GM21529 (cell line): ENCODE measurements at regions not wholly inside any gene's neighbourhood (a gene's known extent, or its start where the extent isn't known, plus 50 kb on each side); places are given as distances from the start of the nearest gene placed in this dataset.

ENCODE experiments used
- ATAC-seq: cut with Tn5 transposase; IDR thresholded peaks from one replicate; pipeline ENCODE4 v1.9.1; 2021; ENCODE audit not compliant: unreplicated experiment

DNA sequence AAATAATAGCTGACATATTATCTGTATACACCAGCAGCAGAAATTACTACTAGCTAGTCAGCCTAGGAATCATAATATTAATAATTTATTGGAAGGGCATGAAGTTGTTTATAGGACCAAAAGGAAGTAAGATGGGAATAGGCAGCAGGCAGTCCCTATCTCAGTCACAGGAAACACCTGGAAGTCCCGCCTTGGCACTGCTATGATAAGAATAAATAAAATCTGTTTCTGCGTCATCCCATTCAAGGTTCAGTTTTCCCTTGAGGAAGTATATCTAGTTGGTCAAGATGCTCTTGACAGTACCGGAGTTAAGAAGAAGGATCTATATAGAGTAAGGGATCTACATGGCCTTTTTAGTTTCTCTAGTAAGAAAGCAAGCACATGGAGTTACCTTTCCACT is 830.8 kb downstream of the DIAPH3 start:
- ATAC-seq, result no peak

DNA sequence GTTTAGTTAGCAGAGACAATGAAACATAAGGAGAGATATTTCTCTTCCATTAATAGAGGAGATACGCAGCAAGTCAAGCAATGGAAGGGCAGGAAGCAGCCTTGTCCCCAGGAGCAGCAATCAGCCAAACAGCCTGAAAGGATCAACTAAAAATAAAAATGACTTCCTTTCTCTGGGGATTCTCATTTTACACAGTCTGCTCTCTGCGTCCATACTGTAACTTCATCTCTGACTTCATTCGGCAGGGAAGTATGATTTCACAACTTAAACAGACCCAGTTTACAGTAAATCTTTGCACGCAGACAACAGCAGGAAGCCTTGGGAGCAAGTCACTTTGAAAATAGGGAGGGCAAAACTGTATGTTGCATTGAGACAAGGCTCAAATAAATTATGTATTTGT is 826.7 kb downstream of the DIAPH3 start:
- no peak for ATAC-seq

- no peak for ATAC-seq
Measured at GRCh38 chr13:59340151-59340550, 823.6 kb downstream of the DIAPH3 start.

DNA sequence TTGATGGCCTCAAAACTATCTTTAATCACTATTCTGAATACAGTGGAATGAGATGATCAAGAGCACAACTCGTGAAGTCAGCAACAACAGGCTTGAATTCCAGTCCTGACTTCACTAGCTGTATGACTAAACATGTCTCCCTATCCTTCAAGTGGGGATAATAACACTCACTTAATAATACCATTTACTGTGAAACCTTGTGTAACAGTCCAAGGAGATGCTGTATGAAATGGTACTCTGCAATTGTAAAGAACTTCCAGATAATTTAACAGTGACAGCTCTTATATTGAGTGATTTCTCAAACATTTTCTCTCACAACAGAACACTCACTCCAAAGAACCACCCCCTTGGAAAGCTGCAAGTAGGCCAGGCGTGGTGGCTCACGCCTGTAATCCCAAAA is 823.1 kb downstream of the DIAPH3 start:
- no peak for ATAC-seq

GRCh38 chr13:59342400-59342799 is 821.3 kb downstream of the DIAPH3 start:
- ATAC-seq, result no peak

GRCh38 chr13:59343132-59343531 is 820.6 kb downstream of the DIAPH3 start:
- no peak for ATAC-seq

GRCh38 chr13:59343993-59344822 is 819.5 kb downstream of the DIAPH3 start:
- ATAC-seq, result no peak

GRCh38 chr13:59345311-59345710 is 818.4 kb downstream of the DIAPH3 start:
- ATAC-seq, result no peak

GRCh38 chr13:59346999-59347723 is 816.6 kb downstream of the DIAPH3 start:
- ATAC-seq, result no peak

DNA sequence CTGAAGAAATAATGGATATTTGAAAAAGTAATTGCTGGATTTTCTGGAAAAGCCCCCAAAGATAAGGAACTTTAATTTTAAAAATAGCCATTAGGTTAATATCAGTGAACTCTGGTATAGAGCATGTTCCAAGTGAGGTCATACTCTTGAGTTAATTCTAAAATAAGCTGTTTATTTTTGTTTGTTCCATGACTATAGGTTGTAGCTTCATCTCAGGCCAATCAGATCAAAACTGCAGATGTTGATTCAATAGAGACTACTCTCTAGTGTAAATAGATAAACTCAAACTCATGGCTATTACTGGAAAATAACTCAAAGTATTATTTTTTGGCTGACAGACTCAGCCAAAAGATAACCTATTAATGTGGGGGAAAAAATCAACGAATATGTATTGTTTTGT is 815.1 kb downstream of the DIAPH3 start:
- no peak for ATAC-seq

GRCh38 chr13:59352600-59352999 is 811.1 kb downstream of the DIAPH3 start:
- no peak for ATAC-seq

DNA sequence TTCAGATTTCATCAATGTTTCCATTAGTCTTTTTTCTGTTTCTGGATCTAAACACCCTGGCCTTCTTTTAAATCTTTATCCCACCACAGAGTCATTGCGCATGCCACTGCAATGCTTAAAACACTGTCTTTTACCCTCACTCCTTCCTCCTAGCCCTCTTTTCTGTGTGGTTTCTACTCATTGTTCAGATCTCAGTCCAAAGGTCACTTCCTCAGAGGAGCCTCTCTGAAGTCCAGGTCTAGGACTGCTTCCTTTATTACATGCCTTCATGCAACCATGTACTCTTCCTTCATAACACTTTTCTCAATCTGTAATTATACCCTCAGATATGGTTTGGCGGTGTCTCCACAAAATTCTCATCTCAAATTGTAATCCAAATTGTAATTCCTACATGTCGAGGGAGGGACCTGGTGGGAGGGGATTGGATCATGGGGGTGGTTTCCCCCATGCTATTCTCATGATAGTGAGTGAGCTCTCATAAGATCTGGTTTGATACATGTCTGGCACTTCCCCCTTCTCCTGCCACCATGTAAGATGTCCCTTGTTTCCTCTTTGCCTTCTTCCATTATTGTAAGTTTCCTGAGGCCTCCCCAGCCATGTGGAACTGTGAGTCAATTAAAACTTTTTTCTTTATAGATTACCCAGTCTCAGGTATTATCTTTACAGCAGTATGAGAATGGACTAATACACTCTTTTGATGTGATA is 808.9 kb downstream of the DIAPH3 start:
- ATAC-seq, result no peak

GRCh38 chr13:59356607-59357006 is 807.1 kb downstream of the DIAPH3 start:
- ATAC-seq, result no peak

DNA sequence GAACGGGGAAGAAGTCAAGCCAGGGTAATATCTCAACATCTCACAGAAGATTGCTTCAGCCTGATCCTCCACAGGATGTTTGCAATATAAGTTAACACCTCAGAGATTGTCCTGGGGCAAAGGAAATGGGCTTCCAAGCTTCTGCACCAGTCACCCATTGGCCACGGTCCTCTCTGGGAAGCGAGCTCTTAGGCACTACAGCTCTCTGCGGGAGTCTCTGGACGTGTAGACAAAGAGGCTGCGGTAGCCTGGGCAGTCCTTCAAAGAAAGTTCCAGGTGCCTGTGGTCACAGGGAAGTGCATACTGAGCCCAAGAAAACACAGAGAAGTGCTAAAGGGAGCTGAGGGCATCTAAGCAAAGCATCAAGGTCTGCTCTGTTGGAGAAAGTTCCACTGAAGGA is 805.7 kb downstream of the DIAPH3 start:
- ATAC-seq, result no peak

DNA sequence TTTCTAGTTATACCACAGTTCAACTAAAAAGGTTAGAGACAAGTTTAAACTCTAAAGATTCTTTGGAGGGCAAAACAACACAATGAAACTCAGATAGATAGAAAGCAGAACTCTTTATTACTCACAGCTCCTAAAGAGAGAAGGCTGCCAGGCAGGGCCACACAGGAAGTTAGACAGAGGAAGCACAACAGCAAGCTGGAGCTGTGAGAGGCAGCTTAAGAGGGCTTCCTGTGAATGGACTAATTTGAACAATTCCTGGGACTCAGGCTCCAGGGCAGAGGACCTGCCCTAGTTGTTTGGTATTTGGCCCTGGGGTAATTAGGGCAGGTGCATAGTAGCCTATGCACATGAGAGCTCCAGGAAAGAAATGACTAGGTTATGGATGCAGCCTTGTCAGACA is 803.6 kb downstream of the DIAPH3 start:
- no peak for ATAC-seq

DNA sequence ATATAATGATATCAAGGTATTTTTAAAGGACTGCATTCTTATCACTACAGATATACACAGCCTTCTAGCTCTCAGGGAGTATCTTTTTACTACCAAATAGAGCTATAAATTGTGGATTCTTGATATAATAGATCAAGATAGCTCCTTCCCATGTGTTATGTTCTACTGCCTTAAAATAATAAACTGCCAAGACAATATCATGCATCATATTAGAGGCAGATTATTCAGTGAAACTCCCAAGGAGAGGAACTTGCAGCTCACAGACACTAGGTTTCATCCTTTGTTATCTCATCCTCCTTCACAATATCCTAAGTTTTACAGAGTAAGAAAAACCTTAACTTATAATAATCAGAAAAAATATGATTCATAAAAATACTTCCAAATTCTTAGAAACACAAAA is 802.8 kb downstream of the DIAPH3 start:
- no peak for ATAC-seq

DNA sequence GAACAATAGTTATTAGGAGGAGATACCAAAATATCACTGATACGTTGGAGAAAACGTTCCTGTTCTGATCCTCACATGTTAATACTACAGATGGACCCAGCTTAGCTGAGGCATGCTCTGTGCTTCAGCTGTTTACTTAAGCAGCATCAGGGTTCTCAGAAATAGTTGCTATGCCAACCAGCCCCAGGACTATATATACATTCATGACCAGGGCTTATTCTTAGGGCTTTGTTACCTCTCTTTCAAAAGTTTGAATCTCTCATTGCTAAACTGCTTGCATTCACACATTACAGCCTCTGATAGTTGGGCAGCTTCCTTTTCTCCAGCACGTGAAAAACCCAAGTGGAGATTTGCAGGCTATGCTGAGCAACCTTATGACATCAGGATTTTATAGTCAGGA is 800.4 kb downstream of the DIAPH3 start:
- no peak for ATAC-seq

DNA sequence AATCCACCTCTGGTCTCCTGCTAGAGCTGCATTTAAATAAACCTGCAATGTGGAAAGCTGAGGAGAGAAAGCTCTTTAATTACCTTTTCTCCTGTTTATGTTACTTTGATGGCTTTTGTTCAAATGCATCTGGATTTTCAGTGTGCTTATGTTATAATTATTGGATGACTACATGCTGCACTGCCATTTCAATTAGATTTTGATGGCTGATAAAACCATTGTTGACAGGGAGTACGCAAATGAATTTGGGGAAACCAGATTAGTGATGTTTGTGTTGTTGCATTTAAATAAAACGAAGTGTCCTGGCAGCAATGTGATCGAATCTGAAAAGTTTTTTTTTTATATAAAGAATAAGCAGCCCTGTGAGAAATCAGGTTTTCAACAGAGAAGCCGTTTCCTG is 799.8 kb downstream of the DIAPH3 start:
- ATAC-seq, result no peak

- no peak for ATAC-seq
Measured at GRCh38 chr13:59364641-59365085, 799.1 kb downstream of the DIAPH3 start.

DNA sequence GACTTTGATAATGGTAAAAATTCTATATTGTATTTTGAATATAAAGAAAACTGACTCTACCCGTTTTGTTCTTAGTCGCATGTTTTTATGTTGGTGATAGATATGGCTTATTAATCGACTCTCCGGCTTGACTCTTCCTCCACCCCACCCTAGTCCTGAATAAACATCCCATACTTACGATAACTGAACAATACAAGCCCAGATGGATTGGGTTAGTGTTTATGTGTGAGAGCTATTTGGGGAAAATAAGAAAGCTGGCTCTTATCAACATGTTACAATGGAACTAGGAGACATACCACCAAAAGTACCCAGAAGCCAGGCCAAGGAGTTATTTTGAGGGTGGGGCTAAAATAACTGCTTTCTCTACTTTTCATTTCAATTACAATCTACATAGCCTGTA is 796.3 kb downstream of the DIAPH3 start:
- no peak for ATAC-seq

DNA sequence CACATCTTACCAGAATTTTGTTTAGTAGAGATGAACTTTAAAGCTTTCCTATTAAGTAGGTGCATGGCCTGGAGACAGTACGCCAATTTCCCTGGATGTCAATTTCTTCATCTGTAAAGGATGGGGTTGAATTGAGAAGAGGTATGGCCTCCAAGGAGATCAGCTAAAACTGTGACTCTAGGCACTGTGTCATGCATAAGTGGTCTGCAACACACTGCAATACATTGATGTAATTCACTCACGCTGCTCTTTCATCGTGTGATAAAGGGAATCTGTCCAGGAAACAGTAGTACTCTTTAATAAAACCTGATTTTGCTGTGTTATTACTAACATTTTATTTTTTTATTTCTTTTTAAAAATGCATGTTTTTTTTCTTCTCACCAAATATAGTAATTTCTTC is 795.8 kb downstream of the DIAPH3 start:
- ATAC-seq, result no peak

DNA sequence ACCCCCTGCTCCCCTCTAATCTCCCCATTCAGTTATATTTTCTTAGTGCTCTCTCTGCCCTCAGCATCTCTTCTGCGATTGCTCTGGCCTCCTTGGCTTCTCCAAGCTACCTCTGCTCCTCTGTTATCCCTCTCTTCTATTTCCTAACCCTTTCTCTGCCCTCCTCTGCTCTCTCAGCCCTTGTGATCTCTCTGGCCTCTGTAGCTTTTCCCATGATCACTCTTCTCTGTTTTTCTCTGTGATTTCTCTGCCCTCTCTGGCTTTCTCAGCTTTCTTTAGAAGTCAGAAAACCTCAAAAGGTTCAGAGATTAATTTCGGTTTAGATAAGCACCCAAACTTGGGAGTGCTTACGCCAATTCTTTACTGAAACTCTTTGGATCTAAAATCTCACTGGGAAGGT is 795.0 kb downstream of the DIAPH3 start:
- no peak for ATAC-seq
